Activated B cell treated with CpG ODN at 0.5 μM for 24 hours (primary cell): ENCODE measurements at regions not wholly inside any gene's neighbourhood (a gene's known extent, or its start where the extent isn't known, plus 50 kb on each side); places are given as distances from the start of the nearest gene placed in this dataset.
"Not testable (repeated sequence)": the region's sequence is repeated elsewhere in the genome, so short reads cannot be mapped to it uniquely, and the experiment has no call there.

Source experiments
- ATAC-seq: fragments of 200-7000 bp; cut with Tn5 transposase; one replicate; pipeline ENCODE4 v1.10.0; 2021; ENCODE audit warnings: low read depth, mild to moderate bottlenecking, moderate library complexity
- CTCF ChIA-PET: fragments of 350-600 bp; sonication (Branson Sonifier 250); formaldehyde crosslinking; loops from one replicate; lab custom pipeline; 2021; ENCODE audit warnings: antibody characterized with exemption; lab: Charles Lee
- POLR2A ChIA-PET: fragments of 350-600 bp; sonication (Branson Sonifier 250); formaldehyde crosslinking; loops from one replicate; lab custom pipeline; 2021; ENCODE audit warnings: antibody characterized with exemption; lab: Charles Lee
- DNase-seq: peaks from one replicate; pipeline ENCODE4 v3.0.0; 2022
- H3K27ac Mint-ChIP-seq: one replicate; pipeline ENCODE4 v1.8.0; 2020; ENCODE audit warnings: mixed read lengths
- H3K27me3 Mint-ChIP-seq: one replicate; pipeline ENCODE4 v1.8.0; 2021; ENCODE audit warnings: mixed read lengths
- H3K36me3 Mint-ChIP-seq: one replicate; pipeline ENCODE4 v1.8.0; 2021; ENCODE audit warnings: low read depth, mixed read lengths
- H3K4me1 Mint-ChIP-seq: one replicate; pipeline ENCODE4 v1.8.0; 2021; ENCODE audit warnings: mixed read lengths
- H3K4me3 Mint-ChIP-seq: one replicate; pipeline ENCODE4 v1.8.0; 2020; ENCODE audit warnings: mild to moderate bottlenecking, mixed read lengths
- H3K9me3 Mint-ChIP-seq: one replicate; pipeline ENCODE4 v1.8.0; 2020; ENCODE audit warnings: mixed read lengths
- intact Hi-C: fragments of 100-400 bp; cut with micrococcal nuclease; formaldehyde crosslinking; loops from one replicate; pipeline ENCODE4 v1.15.1; 2024
- TF ChIP-seq, protein P1 (sequence below): fragments of 200-600 bp; IDR thresholded peaks from one replicate; pipeline ENCODE4 v1.8.0; 2022; ENCODE audit warnings: antibody characterized with exemption, mild to moderate bottlenecking

DNA sequence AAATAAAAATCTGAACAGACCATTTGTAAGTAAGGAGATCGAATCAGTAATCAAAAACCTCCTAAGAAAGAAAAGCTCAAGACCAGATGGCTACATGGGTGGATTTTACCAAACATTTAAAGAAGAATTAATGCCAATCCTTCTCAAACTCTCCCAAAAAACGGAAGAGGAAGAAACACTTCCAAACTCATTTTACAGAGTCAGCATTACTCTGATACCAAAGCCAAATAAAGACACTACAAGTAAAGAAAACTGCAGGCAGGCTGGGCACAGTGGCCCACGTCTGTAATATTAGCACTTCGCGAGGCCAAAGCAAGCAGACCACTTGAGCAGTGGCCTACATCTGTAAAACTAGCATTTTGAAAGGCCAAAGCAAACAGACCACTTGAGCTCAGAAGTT, 159.8 kb downstream of the DPY19L2 start:
- DNase-seq (no peak), ATAC-seq (no peak)
- intact Hi-C loops: no loop called here
- Mint-ChIP-seq H3K36me3 (no peaks in the 10 kb centered on the region), H3K4me3 (no peak overlapping the region), H3K4me1 (no peaks in the 10 kb centered on the region), H3K9me3 (peaks cover 10% of the 10 kb centered on the region), H3K27ac (no peak overlapping the region), H3K27me3 (no peaks in the 10 kb centered on the region)
- ChIA-PET CTCF (no interaction called here), POLR2A (no interaction called here)
- TF ChIP-seq, protein P1, sequence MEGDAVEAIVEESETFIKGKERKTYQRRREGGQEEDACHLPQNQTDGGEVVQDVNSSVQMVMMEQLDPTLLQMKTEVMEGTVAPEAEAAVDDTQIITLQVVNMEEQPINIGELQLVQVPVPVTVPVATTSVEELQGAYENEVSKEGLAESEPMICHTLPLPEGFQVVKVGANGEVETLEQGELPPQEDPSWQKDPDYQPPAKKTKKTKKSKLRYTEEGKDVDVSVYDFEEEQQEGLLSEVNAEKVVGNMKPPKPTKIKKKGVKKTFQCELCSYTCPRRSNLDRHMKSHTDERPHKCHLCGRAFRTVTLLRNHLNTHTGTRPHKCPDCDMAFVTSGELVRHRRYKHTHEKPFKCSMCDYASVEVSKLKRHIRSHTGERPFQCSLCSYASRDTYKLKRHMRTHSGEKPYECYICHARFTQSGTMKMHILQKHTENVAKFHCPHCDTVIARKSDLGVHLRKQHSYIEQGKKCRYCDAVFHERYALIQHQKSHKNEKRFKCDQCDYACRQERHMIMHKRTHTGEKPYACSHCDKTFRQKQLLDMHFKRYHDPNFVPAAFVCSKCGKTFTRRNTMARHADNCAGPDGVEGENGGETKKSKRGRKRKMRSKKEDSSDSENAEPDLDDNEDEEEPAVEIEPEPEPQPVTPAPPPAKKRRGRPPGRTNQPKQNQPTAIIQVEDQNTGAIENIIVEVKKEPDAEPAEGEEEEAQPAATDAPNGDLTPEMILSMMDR: no peak

DNA sequence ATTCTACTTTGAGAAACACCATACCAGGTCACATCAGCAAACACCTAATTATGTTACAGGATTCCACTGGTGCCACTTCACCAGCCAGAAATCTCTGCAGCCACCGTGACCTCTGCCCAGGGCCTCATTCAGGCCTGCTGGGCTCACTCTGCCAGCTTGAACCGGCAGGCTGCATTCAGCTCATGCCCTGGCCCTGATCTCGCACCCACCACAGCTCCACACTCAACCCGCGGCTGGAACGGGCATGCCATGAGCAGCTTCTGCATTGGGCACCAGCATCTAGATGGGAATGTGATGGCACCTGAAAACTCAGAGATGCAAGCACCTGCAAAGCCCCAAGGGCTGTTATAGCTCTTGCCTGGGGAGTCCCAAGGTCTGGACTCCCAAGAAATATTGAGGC, 168.7 kb downstream of the DPY19L2 start:
- H3K27me3 Mint-ChIP-seq: no peaks in the 10 kb centered on the region
- TF ChIP-seq, protein P1: no peak
- no peaks in the 10 kb centered on the region for H3K36me3 Mint-ChIP-seq
- ChIA-PET CTCF (no interaction called here), POLR2A (interaction anchor here (0.6 kb wide), 1 partner anchor 22 kb away, joined by 3 read pairs; no protein-coding TSS in a partner anchor)
- DNase-seq (no peak), ATAC-seq (no peak)
- H3K9me3 Mint-ChIP-seq: peaks cover 12% of the 10 kb centered on the region
- intact Hi-C loops: no loop called here
- no peak overlapping the region for H3K27ac Mint-ChIP-seq
- H3K4me1 Mint-ChIP-seq: no peaks in the 10 kb centered on the region
- H3K4me3 Mint-ChIP-seq: no peak overlapping the region

DNA sequence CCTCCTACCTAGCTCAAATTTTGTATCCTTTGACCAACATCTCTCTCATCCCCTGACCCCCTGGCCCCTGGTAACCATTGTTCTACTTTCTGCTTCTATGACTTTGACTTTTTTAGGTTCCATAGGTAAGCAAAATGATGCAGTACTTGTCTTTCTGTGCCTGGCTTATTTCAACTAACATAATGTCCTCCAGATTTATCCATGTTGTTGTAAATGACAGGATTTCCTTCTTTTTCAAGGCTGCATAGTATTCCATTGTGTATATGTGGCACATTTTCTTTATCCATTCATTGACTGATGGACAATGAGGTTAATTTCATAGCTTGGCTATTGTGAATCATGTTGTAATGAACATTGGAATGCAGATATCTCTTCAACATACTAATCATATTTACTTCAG, 170.1 kb downstream of the DPY19L2 start:
- POLR2A ChIA-PET: no interaction called here
- ATAC-seq: no peak
- intact Hi-C loops: no loop called here

DNA sequence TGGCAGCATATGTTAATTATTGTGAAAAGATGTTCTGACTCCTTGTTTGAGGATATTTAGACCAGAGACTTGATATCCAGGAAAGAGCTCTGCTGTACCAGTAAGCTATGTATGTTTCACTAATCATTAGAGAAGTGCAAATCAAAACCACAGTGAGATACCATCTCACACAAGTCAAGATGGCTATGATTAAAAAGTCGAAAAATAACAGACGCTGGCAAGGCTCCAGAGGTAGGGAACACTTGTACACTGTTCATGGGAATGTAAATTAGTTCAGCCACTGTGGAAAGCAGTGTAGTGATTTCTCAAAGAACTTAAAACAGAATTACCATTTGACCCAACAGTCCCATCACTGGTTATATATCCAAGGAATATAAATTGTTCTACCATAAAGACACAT, 171.6 kb downstream of the DPY19L2 start:
- Mint-ChIP-seq H3K4me3 (no peak overlapping the region), H3K27ac (no peak overlapping the region), H3K9me3 (peaks cover 12% of the 10 kb centered on the region), H3K4me1 (no peaks in the 10 kb centered on the region), H3K27me3 (no peaks in the 10 kb centered on the region), H3K36me3 (no peaks in the 10 kb centered on the region)
- TF ChIP-seq, protein P1: no peak
- ChIA-PET POLR2A (no interaction called here), CTCF (no interaction called here)
- no peak for ATAC-seq
- DNase-seq: no peak
- intact Hi-C loops: no loop called here

More for the DNA sequence above, 170.1 kb downstream of the DPY19L2 start:
- peaks cover 12% of the 10 kb centered on the region for H3K9me3 Mint-ChIP-seq
- CTCF ChIA-PET: no interaction called here
- H3K27me3 Mint-ChIP-seq: no peaks in the 10 kb centered on the region
- no peaks in the 10 kb centered on the region for H3K4me1 Mint-ChIP-seq
- no peak overlapping the region for H3K27ac Mint-ChIP-seq
- no peak overlapping the region for H3K4me3 Mint-ChIP-seq
- TF ChIP-seq, protein P1: no peak
- no peaks in the 10 kb centered on the region for H3K36me3 Mint-ChIP-seq
- no peak for DNase-seq

DNA sequence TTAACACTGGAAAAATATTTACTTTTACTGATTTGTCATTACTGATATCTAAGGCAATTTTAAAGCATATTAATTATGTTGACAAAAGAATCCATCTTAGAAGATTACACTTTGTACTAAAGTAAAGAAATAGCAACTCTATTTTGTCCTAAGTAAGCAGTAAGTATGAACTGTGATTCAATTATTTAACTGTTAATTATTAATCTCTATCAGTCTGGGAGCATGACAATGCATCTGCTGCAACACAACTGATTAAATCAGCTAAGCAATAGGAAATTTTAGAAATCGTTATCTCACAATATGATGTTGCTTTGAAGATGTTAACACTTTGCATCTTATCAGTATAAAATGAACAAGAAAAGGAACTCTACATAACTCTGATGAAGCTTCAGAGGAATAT, 172.3 kb downstream of the DPY19L2 start:
- H3K27me3 Mint-ChIP-seq: no peaks in the 10 kb centered on the region
- no peak for DNase-seq
- peaks cover 12% of the 10 kb centered on the region for H3K9me3 Mint-ChIP-seq
- TF ChIP-seq, protein P1: no peak
- ATAC-seq: no peak
- H3K4me1 Mint-ChIP-seq: no peaks in the 10 kb centered on the region
- ChIA-PET CTCF (no interaction called here), POLR2A (no interaction called here)
- H3K4me3 Mint-ChIP-seq: no peak overlapping the region
- H3K27ac Mint-ChIP-seq: no peak overlapping the region
- H3K36me3 Mint-ChIP-seq: no peaks in the 10 kb centered on the region
- intact Hi-C loops: no loop called here

DNA sequence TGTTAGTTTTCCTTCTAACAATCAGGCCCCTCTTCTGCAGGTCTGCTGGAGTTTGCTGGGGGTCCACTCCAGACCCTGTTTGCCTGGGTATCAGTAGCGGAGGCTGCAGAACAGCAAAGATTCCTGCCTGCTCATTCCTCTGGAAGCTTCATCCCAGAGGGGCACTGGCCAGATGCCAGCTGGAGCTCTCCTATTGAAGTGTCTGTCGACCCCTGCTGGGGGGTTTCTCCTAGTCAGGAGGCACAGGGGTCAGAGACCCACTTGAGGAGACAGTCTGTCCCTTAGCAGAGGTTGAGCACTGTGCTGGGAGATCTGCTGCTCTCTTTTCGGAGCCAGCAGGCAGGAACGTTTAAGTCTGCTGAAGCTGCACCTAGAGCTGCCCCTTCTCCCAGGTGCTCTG, 174.9 kb downstream of the DPY19L2 start:
- H3K27me3 Mint-ChIP-seq, H3K27ac Mint-ChIP-seq, CTCF ChIA-PET, ATAC-seq, POLR2A ChIA-PET, H3K36me3 Mint-ChIP-seq, intact Hi-C loops, H3K4me1 Mint-ChIP-seq, H3K4me3 Mint-ChIP-seq, DNase-seq: not testable (repeated sequence)
- peaks cover 11% of the 10 kb centered on the region for H3K9me3 Mint-ChIP-seq
